Neural crest cell (in vitro differentiated cells): ENCODE measurements at regions not wholly inside any gene's neighbourhood (a gene's known extent, or its start where the extent isn't known, plus 50 kb on each side); places are given as distances from the start of the nearest gene placed in this dataset.

Source experiments
- DNase-seq: peaks from one replicate; pipeline ENCODE4 v3.0.0; 2021; ENCODE audit warnings: low read depth, mixed read lengths, low spot score
- H3K27ac Mint-ChIP-seq: one replicate; pipeline ENCODE4 v1.8.0; 2021; ENCODE audit warnings: mild to moderate bottlenecking, mixed read lengths; ENCODE audit not compliant: unreplicated experiment
- H3K27me3 Mint-ChIP-seq: 2 replicates; pipeline ENCODE4 v1.8.0; 2021; ENCODE audit warnings: low read depth, mild to moderate bottlenecking, mixed read lengths
- H3K36me3 Mint-ChIP-seq: 2 replicates; pipeline ENCODE4 v1.8.0; 2021; ENCODE audit warnings: low read depth, mild to moderate bottlenecking, mixed read lengths
- H3K4me1 Mint-ChIP-seq: 2 replicates; pipeline ENCODE4 v1.8.0; 2021; ENCODE audit warnings: mixed read lengths
- H3K4me3 Mint-ChIP-seq: one replicate; pipeline ENCODE4 v1.8.0; 2021; ENCODE audit warnings: mild to moderate bottlenecking, mixed read lengths
- H3K9me3 Mint-ChIP-seq: 2 replicates; pipeline ENCODE4 v1.8.0; 2021; ENCODE audit warnings: mixed read lengths
- CTCF ChIP-seq: fragments of 200-600 bp; sonication (generic); conservative IDR thresholded peaks from 2 replicates; pipeline ENCODE4 v1.5.0; 2021; ENCODE audit warnings: antibody characterized with exemption, mild to moderate bottlenecking

- Mint-ChIP-seq H3K27ac (no peak overlapping the region), H3K27me3 (no peaks in the 10 kb centered on the region), H3K4me1 (no peaks in the 10 kb centered on the region), H3K4me3 (no peak overlapping the region), H3K36me3 (no peaks in the 10 kb centered on the region), H3K9me3 (no peaks in the 10 kb centered on the region)
- DNase-seq: no peak
- no peak for TF ChIP-seq CTCF
Observed at GRCh38 chr5:152488869-152489268, 83.8 kb upstream of the NMUR2 start.

GRCh38 chr5:152499814-152500535 is 94.9 kb upstream of the NMUR2 start:
- peaks cover 3% of the 10 kb centered on the region for H3K9me3 Mint-ChIP-seq
- TF ChIP-seq CTCF: no peak
- no peaks in the 10 kb centered on the region for H3K4me1 Mint-ChIP-seq
- no peak overlapping the region for H3K4me3 Mint-ChIP-seq
- no peak overlapping the region for H3K27ac Mint-ChIP-seq
- H3K36me3 Mint-ChIP-seq: no peaks in the 10 kb centered on the region
- DNase-seq: no peak
- H3K27me3 Mint-ChIP-seq: no peaks in the 10 kb centered on the region

- H3K27me3 Mint-ChIP-seq: peaks cover 2% of the 10 kb centered on the region
- no peak overlapping the region for H3K27ac Mint-ChIP-seq
- no peak overlapping the region for H3K4me3 Mint-ChIP-seq
- TF ChIP-seq CTCF: no peak
- H3K4me1 Mint-ChIP-seq: peaks cover 4% of the 10 kb centered on the region
- peaks cover 3% of the 10 kb centered on the region for H3K9me3 Mint-ChIP-seq
- no peaks in the 10 kb centered on the region for H3K36me3 Mint-ChIP-seq
- no peak for DNase-seq
Observed at GRCh38 chr5:152501294-152501693, 96.2 kb upstream of the NMUR2 start.

- H3K4me1 Mint-ChIP-seq: peaks cover 4% of the 10 kb centered on the region
- no peak for TF ChIP-seq CTCF
- no peaks in the 10 kb centered on the region for H3K9me3 Mint-ChIP-seq
- no peaks in the 10 kb centered on the region for H3K36me3 Mint-ChIP-seq
- peaks cover 17% of the 10 kb centered on the region for H3K27me3 Mint-ChIP-seq
- no peak for DNase-seq
- no peak overlapping the region for H3K27ac Mint-ChIP-seq
- no peak overlapping the region for H3K4me3 Mint-ChIP-seq
Observed at GRCh38 chr5:152503206-152503605, 98.1 kb upstream of the NMUR2 start.

- H3K36me3 Mint-ChIP-seq: no peaks in the 10 kb centered on the region
- peaks cover 32% of the 10 kb centered on the region for H3K27me3 Mint-ChIP-seq
- H3K9me3 Mint-ChIP-seq: no peaks in the 10 kb centered on the region
- H3K4me1 Mint-ChIP-seq: peaks cover 4% of the 10 kb centered on the region
- H3K27ac Mint-ChIP-seq: no peak overlapping the region
- no peak overlapping the region for H3K4me3 Mint-ChIP-seq
- TF ChIP-seq CTCF: peak; percentile 78
- DNase-seq: peak; percentile 51
Observed at GRCh38 chr5:152505442-152506042, 100.5 kb upstream of the NMUR2 start.
